MCF 10A (cell line): ENCODE measurements at regions not wholly inside any gene's neighbourhood (a gene's known extent, or its start where the extent isn't known, plus 50 kb on each side); places are given as distances from the start of the nearest gene placed in this dataset.
"Not testable (repeated sequence)": the region's sequence is repeated elsewhere in the genome, so short reads cannot be mapped to it uniquely, and the experiment has no call there.

Source experiments
- BruUV-seq: library from RNA; stranded (reverse); fragments of 400-500 nt; replicated peaks from 2 replicates; lab custom pipeline; 2021; lab: Mats Ljungman, UMichigan
- CTCF ChIA-PET: fragments of 300-600 bp; sonication (Branson Sonifier 250); formaldehyde crosslinking; extraction: SDS; loops from one replicate; lab custom pipeline; 2021; ENCODE audit warnings: antibody characterized with exemption, inconsistent platforms; lab: Yijun Ruan, JAX
- POLR2A ChIA-PET: fragments of 300-600, 350-650 bp; sonication (Branson Sonifier 250); formaldehyde crosslinking; extraction: SDS; loops from one replicate; lab custom pipeline; 2020; ENCODE audit warnings: antibody characterized with exemption, inconsistent platforms; lab: Yijun Ruan, JAX
- DNase-seq: peaks from one replicate; pipeline ENCODE4 v3.0.0-alpha.2; 2018; ENCODE audit not compliant: unreplicated experiment
- H3K27ac Mint-ChIP-seq: one replicate; pipeline ENCODE4 v1.8.0; 2022; ENCODE audit warnings: mild to moderate bottlenecking, low read depth, mixed read lengths; ENCODE audit not compliant: unreplicated experiment
- H3K27me3 Mint-ChIP-seq: one replicate; pipeline ENCODE4 v1.8.0; 2022; ENCODE audit warnings: mixed read lengths; ENCODE audit not compliant: insufficient read depth, unreplicated experiment
- H3K36me3 Mint-ChIP-seq: one replicate; pipeline ENCODE4 v1.8.0; 2022; ENCODE audit warnings: mild to moderate bottlenecking, moderate library complexity, mixed read lengths; ENCODE audit not compliant: insufficient read depth, unreplicated experiment
- H3K4me1 Mint-ChIP-seq: one replicate; pipeline ENCODE4 v1.8.0; 2022; ENCODE audit warnings: mixed read lengths; ENCODE audit not compliant: insufficient read depth, unreplicated experiment
- H3K4me3 Mint-ChIP-seq: one replicate; pipeline ENCODE4 v1.8.0; 2022; ENCODE audit warnings: mild to moderate bottlenecking, moderate library complexity, mixed read lengths; ENCODE audit not compliant: unreplicated experiment
- H3K9me3 Mint-ChIP-seq: one replicate; pipeline ENCODE4 v1.8.0; 2022; ENCODE audit warnings: mixed read lengths; ENCODE audit not compliant: unreplicated experiment
- CTCF ChIP-seq: fragments of 200-600 bp; IDR thresholded peaks from one replicate; pipeline ENCODE4 v1.8.0; 2022; ENCODE audit warnings: antibody characterized with exemption, mild to moderate bottlenecking; ENCODE audit not compliant: unreplicated experiment
- intact Hi-C: fragments of 100-400 bp; cut with micrococcal nuclease; formaldehyde crosslinking; loops from 2 replicates; pipeline ENCODE4 v1.14.1; 2022

GRCh38 chr5:27103486-27103885 is 65.1 kb upstream of the CDH9 start:
- intact Hi-C loops = no loop called here
- ChIA-PET CTCF (no interaction called here), POLR2A (no interaction called here)
- no peaks in the 10 kb centered on the region for H3K4me1 Mint-ChIP-seq
- no peaks in the 10 kb centered on the region for H3K9me3 Mint-ChIP-seq
- no peak overlapping the region for H3K4me3 Mint-ChIP-seq
- BruUV-seq = no TSS peak
- H3K27me3 Mint-ChIP-seq = no peaks in the 10 kb centered on the region
- DNase-seq = no peak
- no peak overlapping the region for H3K27ac Mint-ChIP-seq
- no peak for TF ChIP-seq CTCF
- no peaks in the 10 kb centered on the region for H3K36me3 Mint-ChIP-seq

GRCh38 chr5:27095761-27096160 is 57.4 kb upstream of the CDH9 start:
- H3K36me3 Mint-ChIP-seq, H3K27ac Mint-ChIP-seq, H3K4me3 Mint-ChIP-seq, DNase-seq, H3K4me1 Mint-ChIP-seq, CTCF ChIA-PET, BruUV-seq, H3K9me3 Mint-ChIP-seq, H3K27me3 Mint-ChIP-seq, intact Hi-C loops: not testable (repeated sequence)
- POLR2A ChIA-PET = interaction anchor here (0.9 kb wide), 1 partner anchor 9 kb away, joined by 3 read pairs; no protein-coding TSS in a partner anchor

GRCh38 chr5:27093279-27093678 is 54.9 kb upstream of the CDH9 start:
- no peak for TF ChIP-seq CTCF
- no peaks in the 10 kb centered on the region for H3K36me3 Mint-ChIP-seq
- H3K27ac Mint-ChIP-seq = no peak overlapping the region
- H3K9me3 Mint-ChIP-seq = no peaks in the 10 kb centered on the region
- intact Hi-C loops = no loop called here
- no peaks in the 10 kb centered on the region for H3K27me3 Mint-ChIP-seq
- H3K4me1 Mint-ChIP-seq = no peaks in the 10 kb centered on the region
- POLR2A ChIA-PET = interaction anchor here (0.6 kb wide), 1 partner anchor 1074 kb away, joined by 3 read pairs; no protein-coding TSS in a partner anchor
- BruUV-seq = no TSS peak
- CTCF ChIA-PET = interaction anchor here (0.7 kb wide), 2 partner anchors 48 to 88 kb away, joined by 3 read pairs; no protein-coding TSS in a partner anchor
- DNase-seq = no peak
- no peak overlapping the region for H3K4me3 Mint-ChIP-seq

GRCh38 chr5:27091858-27092257 is 53.5 kb upstream of the CDH9 start:
- no peak overlapping the region for H3K27ac Mint-ChIP-seq
- no peaks in the 10 kb centered on the region for H3K9me3 Mint-ChIP-seq
- DNase-seq = no peak

GRCh38 chr5:27088822-27089221 is 50.4 kb upstream of the CDH9 start:
- intact Hi-C loops, POLR2A ChIA-PET, H3K27me3 Mint-ChIP-seq, H3K4me3 Mint-ChIP-seq, BruUV-seq, H3K9me3 Mint-ChIP-seq, DNase-seq, H3K4me1 Mint-ChIP-seq, H3K36me3 Mint-ChIP-seq, H3K27ac Mint-ChIP-seq: not testable (repeated sequence)
- CTCF ChIA-PET = interaction anchor here (1.1 kb wide), 1 partner anchor 29 kb away, joined by 4 read pairs; no protein-coding TSS in a partner anchor

More at GRCh38 chr5:27091858-27092257, 53.5 kb upstream of the CDH9 start:
- intact Hi-C loops = no loop called here
- ChIA-PET POLR2A (no interaction called here), CTCF (interaction anchor here (0.6 to 0.7 kb wide), 2 partner anchors 27 to 245 kb away, joined by 3 to 5 read pairs; no protein-coding TSS in a partner anchor)
- no TSS peak for BruUV-seq
- no peak for TF ChIP-seq CTCF
- no peaks in the 10 kb centered on the region for H3K4me1 Mint-ChIP-seq
- no peaks in the 10 kb centered on the region for H3K36me3 Mint-ChIP-seq
- no peaks in the 10 kb centered on the region for H3K27me3 Mint-ChIP-seq
- no peak overlapping the region for H3K4me3 Mint-ChIP-seq
